ENCODE measurements at regions not wholly inside any gene's neighbourhood (a gene's known extent, or its start where the extent isn't known, plus 50 kb on each side); places are given as distances from the start of the nearest gene placed in this dataset.

DNA sequence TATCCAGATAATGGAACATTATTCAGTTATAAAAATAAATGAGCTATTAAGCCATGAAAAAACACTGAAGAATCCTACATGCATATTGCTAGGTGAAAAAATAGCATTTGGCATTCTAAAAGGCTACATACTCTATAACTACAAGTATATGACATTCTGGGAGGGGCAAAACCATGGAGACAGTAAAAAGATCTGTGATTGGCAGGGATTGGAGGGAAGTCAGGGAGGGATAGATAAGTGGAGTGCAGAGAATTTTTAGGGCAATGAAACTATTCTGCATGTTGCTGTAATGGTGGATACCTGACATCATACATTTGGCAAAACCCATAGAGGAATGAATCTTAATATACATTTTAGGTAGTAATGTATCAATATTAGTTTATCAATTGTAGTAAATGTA lies 63.1 kb upstream of the SLC38A2 start:
- TF ChIP-seq, protein P1, sequence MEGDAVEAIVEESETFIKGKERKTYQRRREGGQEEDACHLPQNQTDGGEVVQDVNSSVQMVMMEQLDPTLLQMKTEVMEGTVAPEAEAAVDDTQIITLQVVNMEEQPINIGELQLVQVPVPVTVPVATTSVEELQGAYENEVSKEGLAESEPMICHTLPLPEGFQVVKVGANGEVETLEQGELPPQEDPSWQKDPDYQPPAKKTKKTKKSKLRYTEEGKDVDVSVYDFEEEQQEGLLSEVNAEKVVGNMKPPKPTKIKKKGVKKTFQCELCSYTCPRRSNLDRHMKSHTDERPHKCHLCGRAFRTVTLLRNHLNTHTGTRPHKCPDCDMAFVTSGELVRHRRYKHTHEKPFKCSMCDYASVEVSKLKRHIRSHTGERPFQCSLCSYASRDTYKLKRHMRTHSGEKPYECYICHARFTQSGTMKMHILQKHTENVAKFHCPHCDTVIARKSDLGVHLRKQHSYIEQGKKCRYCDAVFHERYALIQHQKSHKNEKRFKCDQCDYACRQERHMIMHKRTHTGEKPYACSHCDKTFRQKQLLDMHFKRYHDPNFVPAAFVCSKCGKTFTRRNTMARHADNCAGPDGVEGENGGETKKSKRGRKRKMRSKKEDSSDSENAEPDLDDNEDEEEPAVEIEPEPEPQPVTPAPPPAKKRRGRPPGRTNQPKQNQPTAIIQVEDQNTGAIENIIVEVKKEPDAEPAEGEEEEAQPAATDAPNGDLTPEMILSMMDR (IDR thresholded peaks at IDR 0.05) = no peak
- TF ChIP-seq POLR2A (IDR thresholded peaks at IDR 0.05) = no peak

Data from heart left ventricle (tissue), 13 donors.